Loucy (cell line): ENCODE measurements at regions not wholly inside any gene's neighbourhood (a gene's known extent, or its start where the extent isn't known, plus 50 kb on each side); places are given as distances from the start of the nearest gene placed in this dataset.

ENCODE experiments used
- CTCF ChIP-seq: fragments of 200-600 bp; sonication (generic); conservative IDR thresholded peaks from 2 replicates; pipeline ENCODE4 v1.5.1; 2014; ENCODE audit warnings: mild to moderate bottlenecking, antibody characterized with exemption, low read length
- EZH2phosphoT487 ChIP-seq: fragments of 200-600 bp; IDR thresholded peaks from 2 replicates; pipeline ENCODE4 v1.6.1; 2018; ENCODE audit warnings: antibody characterized with exemption, mild to moderate bottlenecking, moderate library complexity, borderline replicate concordance

DNA sequence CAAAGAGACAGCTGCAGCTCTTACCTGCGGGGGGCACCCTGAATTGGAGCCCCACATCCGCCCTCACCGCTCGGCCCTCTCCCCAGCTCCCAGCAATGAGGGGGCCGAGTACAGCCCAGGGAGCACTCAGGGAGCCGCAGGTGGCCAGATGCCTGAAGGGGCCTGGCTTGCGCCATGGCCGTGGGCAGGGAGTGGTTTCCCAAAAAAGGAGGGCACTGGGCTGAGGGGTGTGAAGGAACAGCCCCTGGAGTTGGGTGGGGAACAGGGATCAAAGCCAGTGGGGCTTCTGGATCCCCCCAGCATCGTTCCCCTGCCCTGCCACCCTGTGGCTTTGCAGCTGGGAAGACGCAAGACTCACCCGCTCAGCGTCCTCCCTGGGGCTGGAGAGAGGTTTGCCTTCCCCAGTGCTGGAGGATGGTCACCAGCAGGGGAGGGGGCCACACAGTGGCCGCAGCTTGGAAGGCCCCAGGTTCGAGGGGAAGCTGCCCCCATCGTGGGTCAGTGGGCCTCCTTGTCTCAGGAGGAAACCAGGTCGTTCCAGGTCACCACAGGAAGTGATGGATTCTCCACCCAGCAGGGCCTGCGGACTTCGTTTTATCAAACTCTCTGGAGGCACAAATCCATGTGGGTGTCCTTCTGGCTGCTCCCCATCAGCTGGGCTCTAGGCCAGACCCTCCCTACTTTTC is 68.2 kb upstream of the HPCAL1 start:
- TF ChIP-seq CTCF (no peak), EZH2phosphoT487 (no peak)
